ENCODE measurements at regions not wholly inside any gene's neighbourhood (a gene's known extent, or its start where the extent isn't known, plus 50 kb on each side); places are given as distances from the start of the nearest gene placed in this dataset.

DNA sequence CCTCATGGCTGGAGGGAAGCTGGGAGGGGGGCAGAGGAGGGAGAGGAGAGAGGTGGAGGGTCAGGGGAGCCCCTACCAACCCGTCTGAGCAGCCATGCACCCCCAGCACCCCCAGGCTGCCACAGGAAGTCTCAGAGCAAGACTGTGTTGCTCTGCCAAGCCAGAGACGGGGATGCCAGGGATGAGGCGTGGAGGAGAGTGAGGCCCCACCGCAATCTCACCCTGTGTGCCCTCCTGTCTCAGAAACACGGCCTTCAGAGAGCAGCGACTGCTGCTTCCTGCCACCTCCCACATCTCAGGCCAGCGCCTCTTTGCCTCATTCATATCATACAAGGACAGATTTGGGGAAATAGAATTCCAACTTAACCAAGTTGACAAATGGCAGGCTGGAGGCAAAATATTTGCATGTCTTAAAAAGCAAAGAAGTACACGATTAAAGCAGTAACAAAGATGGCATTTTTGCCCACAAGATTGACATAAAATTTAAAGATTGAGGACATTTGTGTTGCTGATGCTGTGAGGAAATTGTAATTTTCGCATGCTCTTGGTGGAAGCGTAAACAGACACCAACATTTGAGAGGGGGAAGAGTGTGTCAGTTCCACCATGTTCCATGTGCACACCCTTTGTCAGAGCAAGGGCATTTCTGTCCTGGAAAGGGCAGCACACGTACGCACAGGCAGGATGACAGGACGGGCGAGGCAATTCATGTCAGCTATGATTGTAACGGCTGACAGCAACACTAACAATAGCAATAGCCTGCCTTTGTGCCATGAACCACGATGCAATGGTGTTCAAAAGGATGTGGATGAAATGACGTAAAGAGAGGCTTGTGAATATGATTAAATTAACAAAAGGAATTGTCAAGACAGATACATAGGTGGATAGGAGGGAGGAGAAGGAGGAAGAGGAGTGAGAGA, 59.0 kb upstream of the BACE2 start:
- Mint-ChIP-seq H3K27me3 (ENCODE audit: low read depth) (peaks cover 17% of the 10 kb centered on the region), H3K9me3 (peaks cover 0 to 6% of the 10 kb centered on the region in 2 donors), H3K36me3 (ENCODE audit: insufficient read depth in 2 of 2) (no peaks in the 10 kb centered on the region), H3K27ac (no peak overlapping the region), H3K4me1 (ENCODE audit: low read depth) (peaks cover 22% of the 10 kb centered on the region), H3K4me3 (no peak overlapping the region)
- no peak for DNase-seq
- ATAC-seq (replicated peaks in 1 of 2), result no peak

DNA sequence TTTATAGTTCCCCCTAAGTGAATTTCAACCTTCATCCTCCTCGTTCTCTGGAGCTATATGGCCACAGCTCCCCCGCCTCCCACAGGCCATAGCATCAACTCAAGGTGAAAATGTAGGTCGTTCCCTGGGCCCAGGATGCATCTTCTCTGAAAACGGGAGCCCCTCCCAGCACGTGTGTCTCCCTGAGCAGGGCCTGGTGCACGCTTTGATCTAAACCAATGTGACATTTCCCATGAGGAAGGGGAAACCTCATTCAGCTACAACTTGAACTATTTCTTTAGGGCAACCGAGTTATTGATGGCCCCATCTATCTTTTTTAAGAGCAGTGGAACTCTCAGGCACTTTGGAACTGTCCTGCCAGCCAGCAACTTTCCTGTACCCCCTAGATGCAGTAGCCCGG, 57.8 kb upstream of the BACE2 start:
- Mint-ChIP-seq H3K27ac (no peak overlapping the region), H3K36me3 (ENCODE audit: insufficient read depth in 2 of 2) (no peaks in the 10 kb centered on the region), H3K9me3 (peaks cover 0 to 3% of the 10 kb centered on the region in 2 donors), H3K4me3 (no peak overlapping the region), H3K4me1 (ENCODE audit: low read depth) (peaks cover 22% of the 10 kb centered on the region), H3K27me3 (ENCODE audit: low read depth) (peaks cover 6% of the 10 kb centered on the region)
- ATAC-seq (replicated peaks in 1 of 2), result no peak
- DNase-seq, result no peak

DNA sequence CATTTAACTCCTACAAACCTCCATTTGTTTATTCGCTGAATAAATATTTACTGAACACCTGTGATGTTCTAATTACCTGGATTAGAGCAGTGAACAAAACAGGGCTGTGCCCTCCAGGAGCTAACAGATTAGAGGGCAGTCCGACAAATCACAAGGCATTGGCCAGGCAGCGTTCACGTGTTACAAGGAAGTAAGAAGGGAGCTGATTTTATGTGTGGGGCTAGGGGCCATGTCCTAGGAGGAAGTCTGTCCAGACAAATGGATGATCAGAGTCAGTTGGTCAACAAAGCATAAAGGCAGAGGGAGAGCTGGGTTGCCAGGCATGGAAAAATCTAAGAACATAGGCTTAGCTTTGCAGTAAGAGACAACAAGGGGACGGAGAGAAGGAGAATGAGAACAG, 57.3 kb upstream of the BACE2 start:
- no peak overlapping the region for H3K4me3 Mint-ChIP-seq
- H3K27me3 Mint-ChIP-seq (ENCODE audit: low read depth), result peaks cover under 1% of the 10 kb centered on the region
- no peak overlapping the region for H3K27ac Mint-ChIP-seq
- peaks cover 0 to 3% of the 10 kb centered on the region in 2 donors for H3K9me3 Mint-ChIP-seq
- no peak for ATAC-seq (replicated peaks in 1 of 2)
- H3K4me1 Mint-ChIP-seq (ENCODE audit: low read depth), result peaks cover 22% of the 10 kb centered on the region
- no peak for DNase-seq
- H3K36me3 Mint-ChIP-seq (ENCODE audit: insufficient read depth in 2 of 2), result no peaks in the 10 kb centered on the region

DNA sequence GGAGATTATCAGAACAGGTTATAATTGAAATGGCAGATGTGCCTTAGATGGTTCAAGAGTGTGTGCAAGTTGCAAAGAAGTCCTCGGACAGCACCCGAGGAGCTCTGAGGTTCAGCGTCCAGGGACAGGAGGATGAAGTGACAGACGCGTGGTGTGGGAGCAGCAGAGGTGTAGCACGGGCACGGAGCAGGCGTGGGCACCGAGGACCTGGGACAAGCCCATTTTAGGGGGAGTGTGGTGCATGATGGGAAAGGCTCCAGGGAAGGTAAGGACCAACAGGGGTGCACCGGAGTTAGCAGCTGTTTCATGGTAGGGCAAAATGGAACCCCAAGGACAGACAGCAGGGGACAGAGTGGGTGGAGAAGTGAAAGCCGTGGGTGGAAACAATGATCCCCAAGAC, 56.3 kb upstream of the BACE2 start:
- H3K27me3 Mint-ChIP-seq (ENCODE audit: low read depth), result no peaks in the 10 kb centered on the region
- peak overlapping the region in 1 of 2 donors; percentile 29 for H3K4me3 Mint-ChIP-seq
- H3K4me1 Mint-ChIP-seq (ENCODE audit: low read depth), result peaks cover 22% of the 10 kb centered on the region
- H3K9me3 Mint-ChIP-seq, result peaks cover 0 to 3% of the 10 kb centered on the region in 2 donors
- no peaks in the 10 kb centered on the region for H3K36me3 Mint-ChIP-seq (ENCODE audit: insufficient read depth in 2 of 2)
- no peak overlapping the region for H3K27ac Mint-ChIP-seq
- ATAC-seq (replicated peaks in 1 of 2), result no peak
- DNase-seq, result no peak

- peaks cover 0 to 3% of the 10 kb centered on the region in 2 donors for H3K9me3 Mint-ChIP-seq
- peaks cover 22% of the 10 kb centered on the region for H3K4me1 Mint-ChIP-seq (ENCODE audit: low read depth)
- H3K4me3 Mint-ChIP-seq, result peak overlapping the region; percentile 67 to 74
- DNase-seq, result no peak
- H3K36me3 Mint-ChIP-seq (ENCODE audit: insufficient read depth in 2 of 2), result no peaks in the 10 kb centered on the region
- ATAC-seq (replicated peaks in 1 of 2), result no peak
- H3K27me3 Mint-ChIP-seq (ENCODE audit: low read depth), result no peaks in the 10 kb centered on the region
- no peak overlapping the region for H3K27ac Mint-ChIP-seq
Measured at GRCh38 chr21:41112740-41113692, 54.9 kb upstream of the BACE2 start.

- Mint-ChIP-seq H3K9me3 (peaks cover 0 to 3% of the 10 kb centered on the region in 2 donors), H3K4me1 (ENCODE audit: low read depth) (peaks cover 22% of the 10 kb centered on the region), H3K27me3 (ENCODE audit: low read depth) (peaks cover 12% of the 10 kb centered on the region), H3K27ac (no peak overlapping the region), H3K4me3 (no peak overlapping the region), H3K36me3 (ENCODE audit: insufficient read depth in 2 of 2) (no peaks in the 10 kb centered on the region)
- DNase-seq (no peak), ATAC-seq (replicated peaks in 1 of 2) (no peak)
Measured at GRCh38 chr21:41115851-41116250, 52.1 kb upstream of the BACE2 start.
